MCF 10A (cell line): ENCODE measurements at regions not wholly inside any gene's neighbourhood (a gene's known extent, or its start where the extent isn't known, plus 50 kb on each side); places are given as distances from the start of the nearest gene placed in this dataset.
A peak's percentile ranks its signal among the peaks of the same experiment; 100 is the strongest.

Source experiments
- BruUV-seq: library from RNA; stranded (reverse); fragments of 400-500 nt; replicated peaks from 2 replicates; lab custom pipeline; 2021; lab: Mats Ljungman, UMichigan
- CTCF ChIA-PET: fragments of 300-600 bp; sonication (Branson Sonifier 250); formaldehyde crosslinking; extraction: SDS; loops from one replicate; lab custom pipeline; 2021; ENCODE audit warnings: antibody characterized with exemption, inconsistent platforms; lab: Yijun Ruan, JAX
- POLR2A ChIA-PET: fragments of 300-600, 350-650 bp; sonication (Branson Sonifier 250); formaldehyde crosslinking; extraction: SDS; loops from one replicate; lab custom pipeline; 2020; ENCODE audit warnings: antibody characterized with exemption, inconsistent platforms; lab: Yijun Ruan, JAX
- DNase-seq: peaks from one replicate; pipeline ENCODE4 v3.0.0-alpha.2; 2018; ENCODE audit not compliant: unreplicated experiment
- H3K27ac Mint-ChIP-seq: one replicate; pipeline ENCODE4 v1.8.0; 2022; ENCODE audit warnings: mild to moderate bottlenecking, low read depth, mixed read lengths; ENCODE audit not compliant: unreplicated experiment
- H3K27me3 Mint-ChIP-seq: one replicate; pipeline ENCODE4 v1.8.0; 2022; ENCODE audit warnings: mixed read lengths; ENCODE audit not compliant: insufficient read depth, unreplicated experiment
- H3K36me3 Mint-ChIP-seq: one replicate; pipeline ENCODE4 v1.8.0; 2022; ENCODE audit warnings: mild to moderate bottlenecking, moderate library complexity, mixed read lengths; ENCODE audit not compliant: insufficient read depth, unreplicated experiment
- H3K4me1 Mint-ChIP-seq: one replicate; pipeline ENCODE4 v1.8.0; 2022; ENCODE audit warnings: mixed read lengths; ENCODE audit not compliant: insufficient read depth, unreplicated experiment
- H3K4me3 Mint-ChIP-seq: one replicate; pipeline ENCODE4 v1.8.0; 2022; ENCODE audit warnings: mild to moderate bottlenecking, moderate library complexity, mixed read lengths; ENCODE audit not compliant: unreplicated experiment
- H3K9me3 Mint-ChIP-seq: one replicate; pipeline ENCODE4 v1.8.0; 2022; ENCODE audit warnings: mixed read lengths; ENCODE audit not compliant: unreplicated experiment
- intact Hi-C: fragments of 100-400 bp; cut with micrococcal nuclease; formaldehyde crosslinking; loops from 2 replicates; pipeline ENCODE4 v1.14.1; 2022
- TF ChIP-seq, protein P1 (sequence below): fragments of 200-600 bp; IDR thresholded peaks from one replicate; pipeline ENCODE4 v1.8.0; 2022; ENCODE audit warnings: antibody characterized with exemption, mild to moderate bottlenecking; ENCODE audit not compliant: unreplicated experiment

DNA sequence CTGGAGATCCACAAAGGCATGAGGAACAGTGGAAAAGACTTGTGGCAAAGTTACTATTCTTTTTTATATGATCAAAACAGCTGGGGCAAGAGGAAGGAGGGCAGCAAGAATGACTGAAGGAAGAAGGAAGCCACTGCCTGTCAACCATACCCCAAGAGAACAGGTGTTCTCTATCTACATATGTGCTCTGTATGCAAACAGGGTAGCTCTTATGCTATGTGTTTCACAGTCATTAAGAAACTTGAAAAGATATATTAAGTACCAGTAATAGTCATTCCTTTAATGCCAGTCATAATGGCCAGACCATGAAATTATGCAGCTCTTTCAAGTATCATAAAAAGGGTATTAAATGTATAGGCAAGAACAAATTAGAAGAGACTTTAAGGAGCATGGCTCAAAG, 363.9 kb downstream of the KLHL13 start:
- CTCF ChIA-PET, result interaction anchor here (0.8 to 2.3 kb wide), 2 partner anchors 9 to 142 kb away, joined by 3 to 9 read pairs; no protein-coding TSS in a partner anchor
- no peaks in the 10 kb centered on the region for H3K4me1 Mint-ChIP-seq
- no peak overlapping the region for H3K27ac Mint-ChIP-seq
- no peak for DNase-seq
- no peak overlapping the region for H3K4me3 Mint-ChIP-seq
- POLR2A ChIA-PET, result no interaction called here
- no TSS peak for BruUV-seq
- TF ChIP-seq, protein P1, sequence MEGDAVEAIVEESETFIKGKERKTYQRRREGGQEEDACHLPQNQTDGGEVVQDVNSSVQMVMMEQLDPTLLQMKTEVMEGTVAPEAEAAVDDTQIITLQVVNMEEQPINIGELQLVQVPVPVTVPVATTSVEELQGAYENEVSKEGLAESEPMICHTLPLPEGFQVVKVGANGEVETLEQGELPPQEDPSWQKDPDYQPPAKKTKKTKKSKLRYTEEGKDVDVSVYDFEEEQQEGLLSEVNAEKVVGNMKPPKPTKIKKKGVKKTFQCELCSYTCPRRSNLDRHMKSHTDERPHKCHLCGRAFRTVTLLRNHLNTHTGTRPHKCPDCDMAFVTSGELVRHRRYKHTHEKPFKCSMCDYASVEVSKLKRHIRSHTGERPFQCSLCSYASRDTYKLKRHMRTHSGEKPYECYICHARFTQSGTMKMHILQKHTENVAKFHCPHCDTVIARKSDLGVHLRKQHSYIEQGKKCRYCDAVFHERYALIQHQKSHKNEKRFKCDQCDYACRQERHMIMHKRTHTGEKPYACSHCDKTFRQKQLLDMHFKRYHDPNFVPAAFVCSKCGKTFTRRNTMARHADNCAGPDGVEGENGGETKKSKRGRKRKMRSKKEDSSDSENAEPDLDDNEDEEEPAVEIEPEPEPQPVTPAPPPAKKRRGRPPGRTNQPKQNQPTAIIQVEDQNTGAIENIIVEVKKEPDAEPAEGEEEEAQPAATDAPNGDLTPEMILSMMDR, result no peak
- H3K9me3 Mint-ChIP-seq, result peaks cover 2% of the 10 kb centered on the region
- H3K27me3 Mint-ChIP-seq, result no peaks in the 10 kb centered on the region
- H3K36me3 Mint-ChIP-seq, result no peaks in the 10 kb centered on the region
- intact Hi-C loops, result no loop called here

DNA sequence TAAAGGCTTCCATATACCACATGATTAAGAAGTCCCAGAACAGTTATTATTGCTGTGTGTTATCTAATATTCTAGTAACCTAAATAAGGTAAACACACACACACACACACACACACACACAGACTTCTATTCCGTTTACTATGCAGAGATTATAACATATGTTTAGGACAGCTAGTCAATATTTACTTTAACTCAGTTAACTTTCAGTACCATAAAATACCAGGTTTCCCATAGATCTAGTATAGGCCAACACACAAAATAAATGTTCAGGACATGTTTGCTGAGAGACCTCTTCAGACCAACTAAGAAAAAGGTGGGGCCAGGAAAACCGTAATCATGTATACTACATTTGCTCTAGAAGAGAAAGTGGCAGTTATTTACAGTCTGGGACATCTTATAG, 365.5 kb downstream of the KLHL13 start:
- no peaks in the 10 kb centered on the region for H3K36me3 Mint-ChIP-seq
- CTCF ChIA-PET, result no interaction called here
- POLR2A ChIA-PET, result no interaction called here
- BruUV-seq, result no TSS peak
- DNase-seq, result no peak
- TF ChIP-seq, protein P1, result no peak
- H3K4me3 Mint-ChIP-seq, result no peak overlapping the region
- H3K27me3 Mint-ChIP-seq, result no peaks in the 10 kb centered on the region
- H3K9me3 Mint-ChIP-seq, result peaks cover 12% of the 10 kb centered on the region
- intact Hi-C loops, result no loop called here
- H3K27ac Mint-ChIP-seq, result no peak overlapping the region
- no peaks in the 10 kb centered on the region for H3K4me1 Mint-ChIP-seq

DNA sequence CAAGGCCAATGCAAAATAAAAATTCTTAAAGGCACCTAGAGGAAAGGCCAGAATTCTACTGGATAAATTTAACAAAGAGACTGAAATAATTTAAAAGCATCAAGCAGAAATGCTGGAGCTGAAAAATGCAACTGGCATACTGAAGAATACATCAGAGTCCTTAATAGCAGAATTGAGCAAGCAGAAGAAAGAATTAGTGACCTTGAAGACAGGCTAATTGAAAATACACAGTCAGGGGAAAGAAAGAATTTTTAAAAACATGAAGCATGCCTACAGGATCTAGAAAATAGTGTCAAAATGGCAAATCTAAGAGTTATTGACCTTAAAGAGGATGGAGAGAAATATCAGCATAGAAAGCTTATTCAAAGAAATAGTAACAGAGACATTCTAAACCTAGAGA, 371.7 kb downstream of the KLHL13 start:
- BruUV-seq, result no TSS peak
- DNase-seq, result no peak
- Mint-ChIP-seq H3K9me3 (peaks cover 26% of the 10 kb centered on the region), H3K36me3 (no peaks in the 10 kb centered on the region), H3K4me1 (no peaks in the 10 kb centered on the region), H3K27ac (no peak overlapping the region), H3K27me3 (no peaks in the 10 kb centered on the region), H3K4me3 (no peak overlapping the region)
- intact Hi-C loops, result no loop called here
- CTCF ChIA-PET, result interaction anchor here (0.6 to 3.1 kb wide), 6 partner anchors 9 to 995 kb away, joined by 3 to 17 read pairs (median 6); no protein-coding TSS in a partner anchor
- POLR2A ChIA-PET, result no interaction called here
- TF ChIP-seq, protein P1, result no peak

DNA sequence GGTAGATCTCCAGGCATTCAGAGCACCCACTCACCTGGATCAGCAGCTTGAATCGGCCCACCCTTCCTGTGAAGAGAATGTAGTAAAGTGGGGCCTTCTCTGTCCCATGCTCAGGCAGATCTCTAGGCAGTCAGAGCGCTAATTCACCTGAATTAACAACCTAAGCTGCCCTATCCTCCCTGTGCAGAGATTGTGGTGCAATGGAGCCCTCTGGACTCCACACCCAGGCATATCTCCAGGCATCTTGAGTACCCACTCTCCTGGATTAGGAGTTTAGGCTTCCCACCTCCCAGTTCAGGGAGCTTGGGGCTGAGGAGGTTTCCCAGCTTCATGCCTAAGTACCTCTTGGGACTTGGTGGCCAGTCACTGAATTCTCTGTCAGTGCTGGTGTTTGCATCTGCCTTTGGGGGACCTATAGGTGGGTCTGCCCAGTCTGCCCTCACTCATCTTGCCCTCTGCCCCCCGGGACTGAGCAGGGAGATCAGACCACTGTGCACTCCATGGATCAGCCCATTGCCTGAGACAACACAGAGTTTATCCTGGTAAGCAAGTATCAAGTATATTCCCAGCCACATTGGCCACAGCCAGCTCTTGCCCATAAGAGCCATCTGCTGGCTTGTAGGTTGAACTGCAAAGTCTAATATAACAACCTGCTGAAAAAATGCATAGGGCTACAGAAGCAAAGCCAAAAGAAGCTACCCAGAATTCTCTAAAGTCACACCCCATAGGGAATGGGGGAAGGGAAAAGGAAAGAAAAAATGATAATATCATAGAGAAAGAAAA, 372.9 kb downstream of the KLHL13 start:
- no peak overlapping the region for H3K4me3 Mint-ChIP-seq
- ChIA-PET POLR2A (interaction anchor here (0.7 to 1.2 kb wide), 3 partner anchors 100 to 1253 kb away, joined by 3 to 4 read pairs (median 3); no protein-coding TSS in a partner anchor), CTCF (interaction anchor here (0.5 to 3.1 kb wide), 27 partner anchors 10 to 1540 kb away, joined by 3 to 17 read pairs (median 3); no protein-coding TSS in a partner anchor)
- intact Hi-C loops, result no loop called here
- BruUV-seq, result no TSS peak
- no peaks in the 10 kb centered on the region for H3K27me3 Mint-ChIP-seq
- peak; percentile 30 for DNase-seq
- TF ChIP-seq, protein P1, result peak; percentile 35
- no peaks in the 10 kb centered on the region for H3K4me1 Mint-ChIP-seq
- H3K9me3 Mint-ChIP-seq, result peaks cover 26% of the 10 kb centered on the region
- no peaks in the 10 kb centered on the region for H3K36me3 Mint-ChIP-seq
- no peak overlapping the region for H3K27ac Mint-ChIP-seq
